IMR-90 (cell line): ENCODE measurements at regions not wholly inside any gene's neighbourhood (a gene's known extent, or its start where the extent isn't known, plus 50 kb on each side); places are given as distances from the start of the nearest gene placed in this dataset.

Experiments used
- ATAC-seq: fragments of 200-7000 bp; cut with Tn5 transposase; 2 replicates; pipeline ENCODE4 v1.9.1; 2020; ENCODE audit warnings: low read depth, mild to moderate bottlenecking, moderate library complexity
- BruUV-seq: library from RNA; stranded (reverse); fragments of 400-500 nt; replicated peaks from 2 replicates; lab custom pipeline; 2021; lab: Mats Ljungman, UMichigan
- CTCF ChIA-PET: fragments of 300-600 bp; formaldehyde crosslinking; extraction: SDS; loops from one replicate; lab custom pipeline; 2021; ENCODE audit warnings: antibody characterized with exemption; lab: Yijun Ruan, JAX
- POLR2A ChIA-PET: fragments of 300-600 bp; sonication (Branson Sonifier 250); formaldehyde crosslinking; loops from one replicate; lab custom pipeline; 2022; ENCODE audit warnings: antibody characterized with exemption; ENCODE audit not compliant: unreplicated experiment; lab: Charles Lee
- DNase-seq: peaks from one replicate; pipeline ENCODE4 v3.0.0; 2013
- H2AFZ ChIP-seq: replicated peaks from 2 replicates; pipeline ENCODE3; 2013; ENCODE audit warnings: low read length, mild to moderate bottlenecking; ENCODE audit not compliant: poor library complexity
- H2AK5ac ChIP-seq: 2 replicates; pipeline ENCODE4 v1.6.1; 2013; ENCODE audit warnings: low read depth, low read length, inconsistent platforms
- H2AK9ac ChIP-seq: replicated peaks from 2 replicates; pipeline ENCODE3; 2013; ENCODE audit warnings: mild to moderate bottlenecking, low read depth, low read length, moderate library complexity; ENCODE audit not compliant: poor library complexity
- H2BK120ac ChIP-seq: 2 replicates; pipeline ENCODE4 v1.6.1; 2013; ENCODE audit warnings: low read depth, low read length, inconsistent platforms
- H2BK15ac ChIP-seq: 3 replicates; pipeline ENCODE4 v1.6.1; 2013; ENCODE audit warnings: low read depth, low read length, inconsistent platforms
- H2BK20ac ChIP-seq: 2 replicates; pipeline ENCODE4 v1.6.1; 2013; ENCODE audit warnings: low read depth, mild to moderate bottlenecking, inconsistent platforms, low read length, moderate library complexity
- H2BK5ac ChIP-seq: 2 replicates; pipeline ENCODE4 v1.6.1; 2013; ENCODE audit warnings: mild to moderate bottlenecking, low read depth, low read length, inconsistent platforms; ENCODE audit not compliant: poor library complexity, severe bottlenecking
- H3K14ac ChIP-seq: replicated peaks from 2 replicates; pipeline ENCODE4 v1.6.1; 2013; ENCODE audit warnings: low read depth, low read length, inconsistent platforms
- H3K18ac ChIP-seq: 2 replicates; pipeline ENCODE4 v1.6.1; 2013; ENCODE audit warnings: low read depth, low read length, control low read depth
- H3K23ac ChIP-seq: 2 replicates; pipeline ENCODE4 v1.6.1; 2013; ENCODE audit warnings: low read depth, low read length, inconsistent platforms
- H3K27ac ChIP-seq: 2 replicates; pipeline ENCODE4 v1.5.1; 2013; ENCODE audit warnings: mild to moderate bottlenecking, control low read depth, low read length; ENCODE audit not compliant: insufficient read depth
- H3K27me3 ChIP-seq: 2 replicates; pipeline ENCODE4 v1.6.1; 2013; ENCODE audit warnings: low read length; ENCODE audit not compliant: control insufficient read depth, insufficient read depth
- H3K36me3 ChIP-seq: 2 replicates; pipeline ENCODE4 v1.6.1; 2013; ENCODE audit warnings: low read length, mixed read lengths; ENCODE audit not compliant: control insufficient read depth, insufficient read depth
- H3K4ac ChIP-seq: 2 replicates; pipeline ENCODE4 v1.6.1; 2013; ENCODE audit warnings: low read depth, low read length, inconsistent platforms
- H3K4me1 ChIP-seq: 2 replicates; pipeline ENCODE4 v1.6.1; 2013; ENCODE audit warnings: low read length, mixed read lengths; ENCODE audit not compliant: control insufficient read depth, insufficient read depth
- H3K4me2 ChIP-seq: 2 replicates; pipeline ENCODE4 v1.6.1; 2013; ENCODE audit warnings: low read depth, mild to moderate bottlenecking, control low read depth, low read length, moderate library complexity
- H3K4me3 ChIP-seq: 2 replicates; pipeline ENCODE4 v1.5.1; 2013; ENCODE audit warnings: low read depth, mild to moderate bottlenecking, control low read depth, low read length, moderate library complexity; ENCODE audit not compliant: insufficient read depth
- H3K56ac ChIP-seq: 2 replicates; pipeline ENCODE4 v1.6.1; 2013; ENCODE audit warnings: low read length, inconsistent platforms; ENCODE audit not compliant: insufficient read depth; ENCODE audit errors: extremely low read depth
- H3K79me1 ChIP-seq, 2 experiments: 2 replicates each; pipeline ENCODE4 v1.6.1; 2013; ENCODE audit warnings: low read length in 2 of 2, inconsistent platforms in 1 of 2, low read depth in 1 of 2
- H3K9ac ChIP-seq: 2 replicates; pipeline ENCODE4 v1.6.1; 2013; ENCODE audit warnings: low read depth, low read length, control low read depth
- H3K9me1 ChIP-seq: 2 replicates; pipeline ENCODE4 v1.6.1; 2013; ENCODE audit warnings: low read length, inconsistent platforms; ENCODE audit not compliant: insufficient read depth
- H3K9me3 ChIP-seq: 2 replicates; pipeline ENCODE4 v1.6.1; 2013; ENCODE audit warnings: low read length; ENCODE audit not compliant: control insufficient read depth, insufficient read depth
- H4K20me1 ChIP-seq: 2 replicates; pipeline ENCODE4 v1.6.1; 2013; ENCODE audit warnings: low read length, inconsistent platforms; ENCODE audit not compliant: insufficient read depth
- H4K5ac ChIP-seq: 2 replicates; pipeline ENCODE4 v1.6.1; 2013; ENCODE audit warnings: mild to moderate bottlenecking, low read depth, low read length, control low read depth
- H4K8ac ChIP-seq, 2 experiments: 2 replicates each; pipeline ENCODE4 v1.6.1; 2013; ENCODE audit warnings: low read depth in 2 of 2, low read length in 2 of 2, control low read depth in 1 of 2, inconsistent platforms in 1 of 2
- H4K91ac ChIP-seq: 2 replicates; pipeline ENCODE4 v1.6.1; 2013; ENCODE audit warnings: low read depth, low read length, inconsistent platforms; ENCODE audit not compliant: insufficient read depth
- BHLHE40 ChIP-seq: fragments of 150-350 bp; IDR thresholded peaks from 2 replicates; pipeline ENCODE4 v1.6.1; 2016; ENCODE audit warnings: mild to moderate bottlenecking, low read depth, low read length
- CEBPB ChIP-seq: IDR thresholded peaks from 2 replicates; pipeline ENCODE4 v1.6.1; 2012; ENCODE audit warnings: low read depth, low read length, improper control_type of control experiment
- CHD1 ChIP-seq: IDR thresholded peaks from 2 replicates; pipeline ENCODE4 v1.6.1; 2012; ENCODE audit warnings: low read depth, low read length, improper control_type of control experiment
- CTCF ChIP-seq: conservative IDR thresholded peaks from 2 replicates; pipeline ENCODE4 v1.5.1; 2012; ENCODE audit warnings: mild to moderate bottlenecking, low read depth, low read length, improper control_type of control experiment
- ELK1 ChIP-seq: fragments of 150-350 bp; IDR thresholded peaks from 2 replicates; pipeline ENCODE4 v1.6.1; 2016; ENCODE audit warnings: low read depth, mild to moderate bottlenecking, low read length, moderate library complexity, borderline replicate concordance
- FOS ChIP-seq: fragments of 150-350 bp; IDR thresholded peaks from 2 replicates; pipeline ENCODE4 v1.6.1; 2016; ENCODE audit warnings: low read depth, low read length
- MAFK ChIP-seq: IDR thresholded peaks from 2 replicates; pipeline ENCODE4 v1.6.1; 2012; ENCODE audit warnings: low read depth, low read length, improper control_type of control experiment
- MAZ ChIP-seq: IDR thresholded peaks from 2 replicates; pipeline ENCODE4 v1.6.1; 2012; ENCODE audit warnings: low read depth, mild to moderate bottlenecking, low read length, improper control_type of control experiment, moderate library complexity, borderline replicate concordance
- MXI1 ChIP-seq: IDR thresholded peaks from 2 replicates; pipeline ENCODE4 v1.6.1; 2012; ENCODE audit warnings: low read depth, mild to moderate bottlenecking, low read length, moderate library complexity, borderline replicate concordance
- NFE2L2 ChIP-seq: fragments of 150-350 bp; IDR thresholded peaks from 2 replicates; pipeline ENCODE4 v1.6.1; 2016; ENCODE audit warnings: low read depth, mild to moderate bottlenecking, low read length
- POLR2A ChIP-seq: IDR thresholded peaks from 2 replicates; pipeline ENCODE4 v1.6.1; 2012; ENCODE audit warnings: mild to moderate bottlenecking, low read depth, low read length
- RAD21 ChIP-seq: IDR thresholded peaks from 2 replicates; pipeline ENCODE4 v1.6.1; 2012; ENCODE audit warnings: low read length, improper control_type of control experiment
- RCOR1 ChIP-seq: IDR thresholded peaks from 2 replicates; pipeline ENCODE4 v1.6.1; 2012; ENCODE audit warnings: mild to moderate bottlenecking, low read length, improper control_type of control experiment; ENCODE audit not compliant: insufficient replicate concordance
- RFX5 ChIP-seq: IDR thresholded peaks from 2 replicates; pipeline ENCODE4 v1.8.0; 2012; ENCODE audit warnings: low read depth, mild to moderate bottlenecking, low read length, moderate library complexity
- SMC3 ChIP-seq: fragments of 150-350 bp; IDR thresholded peaks from 2 replicates; pipeline ENCODE4 v1.6.1; 2016; ENCODE audit warnings: low read depth, mild to moderate bottlenecking, antibody characterized with exemption, low read length, moderate library complexity
- WGBS, 2 experiments: methylation state at CpG; one replicate each; pipeline versions ENCODE4 v1.1.5 to v1.1.7; 2013; ENCODE audit warnings: missing lambda C conversion rate in 2 of 2; ENCODE audit not compliant: insufficient read length in 1 of 2; ENCODE audit errors: extremely low coverage in 2 of 2; 5-methylcytosine and 5-hydroxymethylcytosine counted together
- dilution Hi-C: fragments of 300-500 bp; cut with HindIII; formaldehyde crosslinking; loops from one replicate; pipeline ENCODE4 v1.14.3; 2018; ENCODE audit warnings: low sequenced_read_pairs; ENCODE audit not compliant: unreplicated experiment
- in situ Hi-C: fragments of 300-500 bp; cut with MboI; formaldehyde crosslinking; loops from 3 replicates; pipeline ENCODE4 v1.14.3; 2019; ENCODE audit warnings: low sequenced_read_pairs, inconsistent platforms, mixed read lengths
- intact Hi-C: fragments of 100-400 bp; cut with micrococcal nuclease; formaldehyde crosslinking; loops from 2 replicates; pipeline ENCODE4 v1.10.0; 2022
- TF ChIP-seq, protein P1 (sequence below): fragments of 150-350 bp; IDR thresholded peaks from 2 replicates; pipeline ENCODE4 v1.6.1; 2017; ENCODE audit warnings: mild to moderate bottlenecking, antibody characterized with exemption, low read length, low read depth

DNA sequence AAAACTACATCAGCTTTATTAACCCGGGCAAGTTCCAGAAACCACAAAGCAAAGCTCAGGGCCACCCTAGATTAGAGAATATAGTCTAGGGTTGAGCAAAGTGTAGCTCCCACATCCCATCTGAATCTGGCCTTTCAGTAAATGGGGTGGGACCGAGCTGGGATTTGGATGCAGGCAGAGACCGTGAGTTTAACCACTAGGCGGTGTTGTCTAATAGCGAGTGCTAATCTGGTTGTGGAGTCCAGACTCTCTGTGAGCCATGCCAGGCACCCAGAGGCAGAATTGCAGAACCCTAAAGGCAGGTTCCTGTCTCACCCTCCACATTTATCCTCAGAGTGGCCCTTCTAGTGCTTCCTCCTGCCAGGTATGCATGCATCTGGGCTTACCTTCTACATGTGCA, 435.9 kb downstream of the TSN start:
- H3K79me1 ChIP-seq = no peaks in the 10 kb centered on the region
- no peak overlapping the region for H3K9ac ChIP-seq
- ATAC-seq = no peak
- no peak overlapping the region for H2AK5ac ChIP-seq
- no peak overlapping the region for H4K8ac ChIP-seq
- H3K23ac ChIP-seq = no peak overlapping the region
- ChIA-PET CTCF (no interaction called here), POLR2A (no interaction called here)
- no peak for DNase-seq
- no peak overlapping the region for H2AK9ac ChIP-seq
- H2AFZ ChIP-seq = no peak overlapping the region
- no peak overlapping the region for H3K4me3 ChIP-seq
- H4K20me1 ChIP-seq = no peaks in the 10 kb centered on the region; the same call in 1 of the 2 replicates
- no peak overlapping the region for H3K14ac ChIP-seq
- BruUV-seq = no TSS peak
- no peak overlapping the region for H4K91ac ChIP-seq
- H2BK5ac ChIP-seq = no peak overlapping the region
- no peak overlapping the region for H2BK15ac ChIP-seq
- no peak overlapping the region for H3K27ac ChIP-seq
- H3K4me1 ChIP-seq = no peaks in the 10 kb centered on the region
- dilution Hi-C loops = no loop called here
- no peak overlapping the region for H3K4ac ChIP-seq
- no peaks in the 10 kb centered on the region for H3K36me3 ChIP-seq
- no peaks in the 10 kb centered on the region for H3K27me3 ChIP-seq
- no peak overlapping the region for H2BK20ac ChIP-seq
- no peaks in the 10 kb centered on the region for H3K9me1 ChIP-seq
- H3K56ac ChIP-seq = no peak overlapping the region
- intact Hi-C loops = no loop called here
- H3K4me2 ChIP-seq = no peak overlapping the region
- no CpG with 5 or more reads among the region's 5 CpGs for WGBS, 2 experiments
- TF ChIP-seq MAZ (no peak), NFE2L2 (no peak), MAFK (no peak), ELK1 (no peak), BHLHE40 (no peak), SMC3 (no peak), POLR2A (no peak), RFX5 (no peak), CTCF (no peak), CHD1 (no peak), CEBPB (no peak), RAD21 (no peak), FOS (no peak), MXI1 (no peak), RCOR1 (no peak)
- TF ChIP-seq, protein P1, sequence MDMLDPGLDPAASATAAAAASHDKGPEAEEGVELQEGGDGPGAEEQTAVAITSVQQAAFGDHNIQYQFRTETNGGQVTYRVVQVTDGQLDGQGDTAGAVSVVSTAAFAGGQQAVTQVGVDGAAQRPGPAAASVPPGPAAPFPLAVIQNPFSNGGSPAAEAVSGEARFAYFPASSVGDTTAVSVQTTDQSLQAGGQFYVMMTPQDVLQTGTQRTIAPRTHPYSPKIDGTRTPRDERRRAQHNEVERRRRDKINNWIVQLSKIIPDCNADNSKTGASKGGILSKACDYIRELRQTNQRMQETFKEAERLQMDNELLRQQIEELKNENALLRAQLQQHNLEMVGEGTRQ = no peak
- H2BK120ac ChIP-seq = no peak overlapping the region
- no peak overlapping the region for H4K5ac ChIP-seq
- in situ Hi-C loops = no loop called here
- no peak overlapping the region for H3K18ac ChIP-seq
- no peaks in the 10 kb centered on the region for H3K9me3 ChIP-seq
